ENCODE measurements at regions not wholly inside any gene's neighbourhood (a gene's known extent, or its start where the extent isn't known, plus 50 kb on each side); places are given as distances from the start of the nearest gene placed in this dataset.
"Not testable (repeated sequence)": the region's sequence is repeated elsewhere in the genome, so short reads cannot be mapped to it uniquely, and the experiment has no call there.

GRCh38 chr2:16907645-16908282 lies 242.1 kb upstream of the CYRIA start:
- DNase-seq (ENCODE audit: low read depth, low spot score): no peak

GRCh38 chr2:16905325-16905724 lies 239.7 kb upstream of the CYRIA start:
- DNase-seq (ENCODE audit: low read depth, low spot score): not testable (repeated sequence)

DNA sequence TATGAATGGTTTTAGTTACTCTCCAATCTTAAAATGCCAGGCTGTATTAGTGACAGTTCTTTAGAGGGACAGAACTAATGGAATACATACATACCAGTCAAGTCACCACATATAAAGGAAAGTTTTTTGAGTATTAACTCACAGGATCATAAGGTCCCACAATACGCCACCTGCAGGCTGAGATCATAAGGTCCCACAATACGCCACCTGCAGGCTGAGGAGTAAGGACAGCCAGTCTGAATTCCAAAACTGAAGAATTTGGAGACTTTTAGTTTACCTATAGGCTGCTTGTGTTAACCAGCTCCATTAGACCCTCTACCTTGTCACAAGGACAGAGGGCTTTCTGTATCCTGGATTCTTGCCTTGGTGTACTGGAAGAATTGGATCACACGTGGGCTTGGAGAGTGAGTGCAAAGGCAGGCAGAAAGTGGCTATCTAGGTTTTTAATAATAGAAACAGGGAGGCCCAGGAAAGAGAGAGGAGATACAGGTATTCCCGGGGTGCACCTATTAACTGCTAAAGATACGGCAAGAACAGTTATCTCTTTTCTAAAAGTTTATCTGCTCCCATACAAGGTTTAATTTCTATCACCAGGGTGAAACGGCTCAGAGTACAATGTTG lies 234.9 kb upstream of the CYRIA start:
- peak; percentile 43 for DNase-seq (ENCODE audit: low read depth, low spot score)

DNA sequence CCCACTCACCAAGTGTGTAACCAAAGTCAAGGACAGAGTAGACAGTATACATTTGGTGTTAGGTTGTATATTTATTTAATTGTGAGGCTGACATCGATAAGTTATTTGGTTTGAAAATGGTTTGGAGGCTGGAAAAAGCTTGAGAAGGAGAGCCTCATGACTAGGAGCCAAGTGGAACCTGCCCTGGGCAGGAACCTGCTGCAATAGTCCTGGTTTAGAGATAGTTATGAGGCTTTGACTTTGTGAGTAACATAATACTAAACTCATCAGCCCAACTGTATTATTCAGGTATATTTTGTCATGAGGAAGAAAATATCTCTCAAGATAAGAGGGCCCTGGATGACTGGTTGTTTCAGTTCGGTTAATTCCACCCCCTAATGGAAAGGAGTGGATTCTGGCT lies 234.3 kb upstream of the CYRIA start:
- DNase-seq (ENCODE audit: low read depth, low spot score): no peak

GRCh38 chr2:16890081-16890480 lies 224.4 kb upstream of the CYRIA start:
- DNase-seq (ENCODE audit: low read depth, low spot score): peak; percentile 8

- no peak for DNase-seq (ENCODE audit: low read depth, low spot score)
These were observed 219.4 kb upstream of the CYRIA start for GRCh38 chr2:16885027-16885426.

- no peak for DNase-seq (ENCODE audit: low read depth, low spot score)
These were observed 217.1 kb upstream of the CYRIA start for GRCh38 chr2:16882706-16883105.

- DNase-seq (ENCODE audit: low read depth, low spot score): no peak
These were observed 215.5 kb upstream of the CYRIA start for GRCh38 chr2:16881122-16881521.

GRCh38 chr2:16871411-16871810 lies 205.8 kb upstream of the CYRIA start:
- DNase-seq (ENCODE audit: low read depth, low spot score): no peak

DNA sequence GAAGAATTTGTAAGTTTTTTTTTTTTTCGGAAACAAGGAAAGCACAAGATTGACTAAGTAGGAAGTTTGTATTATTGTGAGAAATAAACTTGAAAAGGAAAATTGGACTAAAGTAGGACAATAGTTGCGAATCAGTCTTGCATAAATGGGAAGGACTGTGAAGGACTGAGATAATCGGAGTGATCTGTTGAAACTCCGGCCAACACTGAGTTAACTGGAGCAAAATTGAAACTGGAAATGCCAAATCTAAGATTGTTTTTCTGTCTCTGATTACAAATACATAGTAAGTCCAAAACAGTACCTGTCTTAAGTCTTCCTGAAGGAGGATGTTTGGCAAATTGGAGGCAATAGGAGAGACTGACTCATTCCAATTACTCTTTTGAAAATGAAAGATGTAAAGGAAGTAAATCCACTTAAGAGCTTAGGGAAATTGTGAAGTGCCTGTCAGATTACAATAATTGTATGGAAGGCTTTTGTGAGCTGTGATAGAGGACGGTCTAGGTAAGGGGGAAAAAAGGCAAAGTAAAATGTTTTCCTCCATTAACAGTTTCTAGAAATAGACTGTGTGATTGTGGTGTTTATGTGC lies 204.9 kb upstream of the CYRIA start:
- DNase-seq (ENCODE audit: low read depth, low spot score): no peak

GRCh38 chr2:16869711-16870110 lies 204.1 kb upstream of the CYRIA start:
- DNase-seq (ENCODE audit: low read depth, low spot score): no peak

DNA sequence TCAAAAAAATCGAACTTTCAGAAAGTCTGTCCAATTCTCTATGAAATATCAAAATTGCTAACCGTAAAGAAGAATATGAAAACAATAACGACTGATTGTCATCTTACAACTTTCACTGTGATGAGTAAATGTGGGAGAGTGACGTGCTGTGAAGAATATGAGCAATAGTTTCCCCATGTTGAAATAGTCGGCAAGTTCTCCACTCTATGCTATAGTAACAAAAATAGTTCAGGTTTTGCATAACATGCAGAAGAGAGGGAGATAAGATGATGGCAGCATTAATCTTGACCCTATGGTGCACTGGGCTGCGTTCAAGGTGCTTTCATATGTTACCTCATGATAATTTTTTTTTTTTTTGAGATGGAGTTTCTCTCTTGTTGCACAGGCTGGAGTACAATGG lies 196.8 kb upstream of the CYRIA start:
- DNase-seq (ENCODE audit: low read depth, low spot score): no peak

DNA sequence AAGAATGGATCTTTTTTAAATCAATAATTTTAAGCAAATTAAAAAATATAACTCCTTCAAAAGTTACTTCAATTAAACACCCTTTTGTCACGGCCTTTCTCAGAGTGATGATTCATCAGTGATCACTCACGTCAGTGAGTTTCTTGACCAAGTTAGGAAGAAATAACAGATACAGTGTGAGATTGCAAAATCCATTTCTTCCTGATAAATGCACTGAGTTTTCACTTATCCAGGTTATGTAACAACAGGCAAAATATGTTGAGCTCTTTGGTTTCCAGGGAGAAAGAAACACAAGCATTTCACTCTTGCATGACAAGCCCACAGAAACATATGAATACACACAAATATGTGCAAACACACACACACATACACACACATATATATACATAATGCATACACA lies 195.9 kb upstream of the CYRIA start:
- no peak for DNase-seq (ENCODE audit: low read depth, low spot score)

GRCh38 chr2:16861111-16861510 lies 195.5 kb upstream of the CYRIA start:
- DNase-seq (ENCODE audit: low read depth, low spot score): no peak

GRCh38 chr2:16860627-16861026 lies 195.0 kb upstream of the CYRIA start:
- DNase-seq (ENCODE audit: low read depth, low spot score): no peak

DNA sequence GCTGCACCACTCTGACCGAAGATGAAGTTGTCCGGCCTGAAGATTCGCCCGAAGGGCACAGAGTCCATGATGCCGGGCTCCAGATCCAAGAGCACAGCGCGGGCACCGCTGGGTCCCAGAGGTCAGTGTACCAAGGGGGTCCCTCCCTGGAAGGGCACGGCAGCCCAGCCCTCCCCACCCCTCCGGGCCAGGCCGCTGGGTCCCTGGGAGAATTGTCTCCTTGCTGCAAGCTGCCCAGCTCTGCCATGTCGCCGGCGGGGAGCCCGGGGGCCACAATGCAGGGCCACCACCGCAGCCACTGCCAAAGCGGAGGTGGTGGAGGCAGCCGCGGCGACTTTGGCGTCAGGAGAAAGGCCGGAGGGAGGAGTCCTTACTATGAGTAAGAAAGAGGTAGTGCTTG lies 189.5 kb upstream of the CYRIA start:
- DNase-seq (ENCODE audit: low read depth, low spot score): no peak

GRCh38 chr2:16853088-16853487 lies 187.5 kb upstream of the CYRIA start:
- no peak for DNase-seq (ENCODE audit: low read depth, low spot score)

DNA sequence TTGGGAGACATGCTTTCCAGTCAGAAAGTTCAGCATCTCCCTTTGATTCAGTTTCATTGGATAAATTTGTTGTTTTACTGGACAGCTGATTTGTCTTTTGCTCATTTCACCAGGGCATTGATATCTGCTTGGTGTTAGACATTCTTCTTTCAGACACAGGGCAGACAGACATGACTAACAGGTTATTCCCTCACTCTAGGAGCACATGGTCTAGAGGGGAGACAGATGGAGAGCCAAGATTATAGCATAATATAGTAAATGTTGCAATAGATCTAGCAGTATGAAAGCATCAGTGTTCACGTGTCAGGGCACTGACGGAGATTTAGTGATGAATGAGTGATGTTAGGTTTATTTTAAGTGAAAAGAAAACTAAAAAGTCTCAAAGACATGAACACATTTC lies 187.0 kb upstream of the CYRIA start:
- DNase-seq (ENCODE audit: low read depth, low spot score): no peak

- no peak for DNase-seq (ENCODE audit: low read depth, low spot score)
These were observed 185.5 kb upstream of the CYRIA start for GRCh38 chr2:16851126-16851525.

- no peak for DNase-seq (ENCODE audit: low read depth, low spot score)
These were observed 175.0 kb upstream of the CYRIA start for GRCh38 chr2:16840496-16841172.

GRCh38 chr2:16832910-16833309 lies 167.3 kb upstream of the CYRIA start:
- no peak for DNase-seq (ENCODE audit: low read depth, low spot score)

- no peak for DNase-seq (ENCODE audit: low read depth, low spot score)
These were observed 163.2 kb upstream of the CYRIA start for GRCh38 chr2:16828828-16829160.

Data from ELF-1 (cell line).